ENCODE measurements at regions not wholly inside any gene's neighbourhood (a gene's known extent, or its start where the extent isn't known, plus 50 kb on each side); places are given as distances from the start of the nearest gene placed in this dataset.

- POLR2A ChIA-PET (ENCODE audit: partially characterized antibody): no interaction called here
- H4K8ac ChIP-seq (ENCODE audit: extremely low read depth, insufficient read depth, low read length): no peak overlapping the region
- WGBS, 2 experiments (ENCODE audit: extremely low coverage in 1 of 2, insufficient coverage in 1 of 2, insufficient read length in 1 of 2, insufficient replicate concordance in 2 of 2, low coverage in 1 of 2, low lambda C conversion rate in 2 of 2, missing lambda C conversion rate in 1 of 2): 85% methylated on average over 4 of the region's 4 CpGs; no CpG with 5 or more reads in 1 of the 2 experiments
- H3K9ac ChIP-seq (replicated peaks in 1 of 4; ENCODE audit: extremely low read depth in 1 of 4, low read depth in 3 of 4, low read length in 3 of 4): no peak overlapping the region
- H2AK5ac ChIP-seq (ENCODE audit: low read depth, low read length): no peak overlapping the region
- H2BK15ac ChIP-seq (ENCODE audit: low read length): no peak overlapping the region
- no peak overlapping the region for H3K56ac ChIP-seq (replicated peaks; ENCODE audit: insufficient read length, low read depth, low read length)
- no peak overlapping the region for H2BK120ac ChIP-seq (replicated peaks; ENCODE audit: low read depth, low read length)
- no peaks in the 10 kb centered on the region for H3K79me2 ChIP-seq (ENCODE audit: control insufficient read depth in 1 of 2, insufficient read depth in 2 of 2, low read length in 2 of 2)
- no peak overlapping the region for H4K5ac ChIP-seq (ENCODE audit: insufficient read length, low read depth, low read length)
- no peaks in the 10 kb centered on the region for H3K4me1 ChIP-seq (replicated peaks in 1 of 4; ENCODE audit: control insufficient read depth in 3 of 4, insufficient read depth in 4 of 4, low read length in 3 of 4)
- CTCF ChIA-PET (ENCODE audit: partially characterized antibody): interaction anchor here (0.8 to 0.9 kb wide), 2 partner anchors 15 to 154 kb away, joined by 3 read pairs; no protein-coding TSS in a partner anchor
- no peak overlapping the region for H3K4ac ChIP-seq (replicated peaks; ENCODE audit: insufficient read length, low read depth, low read length)
- H3K27ac ChIP-seq (ENCODE audit: low read depth, low read length): no peak overlapping the region
- TF ChIP-seq KDM1A (IDR thresholded peaks at IDR 0.05; ENCODE audit: borderline replicate concordance, low read length): no peak
- TF ChIP-seq ATF3 (IDR thresholded peaks at IDR 0.05; ENCODE audit: insufficient read depth, low read depth, low read length): no peak
- TF ChIP-seq RBBP5 (IDR thresholded peaks at IDR 0.05; ENCODE audit: borderline replicate concordance, low read depth, low read length): no peak
- no peak for TF ChIP-seq E2F6 (IDR thresholded peaks at IDR 0.05)
- no peak for TF ChIP-seq SP4 (IDR thresholded peaks at IDR 0.05; ENCODE audit: low read length)
- no peak for TF ChIP-seq CBX5 (IDR thresholded peaks at IDR 0.05; ENCODE audit: low read depth, low read length)
- TF ChIP-seq EZH2 (IDR thresholded peaks at IDR 0.05; ENCODE audit: low read depth, low read length, severe bottlenecking): no peak
- TF ChIP-seq POLR2AphosphoS5 (IDR thresholded peaks at IDR 0.05; ENCODE audit: low read depth, low read length): no peak
- TF ChIP-seq RAD21 (IDR thresholded peaks at IDR 0.05 in 1 of 2, conservative IDR thresholded peaks at IDR 0.05 in 1 of 2; ENCODE audit: low read depth in 2 of 2, low read length in 2 of 2): no peak
- TF ChIP-seq GTF2F1 (IDR thresholded peaks at IDR 0.05; ENCODE audit: borderline replicate concordance, low read depth, low read length): no peak
- H3K9me3 ChIP-seq (ENCODE audit: insufficient read depth in 2 of 2, low read depth in 1 of 2, low read length in 1 of 2): no peaks in the 10 kb centered on the region
- FAIRE-seq (no peak), DNase-seq (ENCODE audit: low read depth in 1 of 2, low spot score in 2 of 2) (no peak)
- H3K4me3 ChIP-seq (ENCODE audit: extremely low read depth in 1 of 4, insufficient read depth in 2 of 4, low read depth in 3 of 4, low read length in 4 of 4): no peak overlapping the region
- H3K23me2 ChIP-seq (ENCODE audit: low read depth, low read length): no peaks in the 10 kb centered on the region
- H3K23ac ChIP-seq (ENCODE audit: insufficient read length): no peak overlapping the region
- H4K20me1 ChIP-seq (replicated peaks in 1 of 2; ENCODE audit: control insufficient read depth in 1 of 2, insufficient read depth in 2 of 2, low read length in 2 of 2): no peaks in the 10 kb centered on the region
- no peak overlapping the region for H2AFZ ChIP-seq (ENCODE audit: low read length)
- no peak overlapping the region for H3K14ac ChIP-seq (ENCODE audit: insufficient read length)
- no peak overlapping the region for H2BK5ac ChIP-seq (ENCODE audit: low read depth, low read length)
- H3K27me3 ChIP-seq (replicated peaks in 1 of 4; ENCODE audit: control insufficient read depth in 3 of 4, extremely low read depth in 1 of 4, insufficient read depth in 3 of 4, low read length in 3 of 4): no peaks in the 10 kb centered on the region
- H2BK20ac ChIP-seq (ENCODE audit: low read length): no peak overlapping the region
- H3K4me2 ChIP-seq (ENCODE audit: insufficient read depth in 1 of 2, low read depth in 2 of 2, low read length in 2 of 2): no peak overlapping the region
- no peaks in the 10 kb centered on the region for H3K36me3 ChIP-seq (ENCODE audit: control insufficient read depth in 2 of 4, insufficient read depth in 4 of 4, low read length in 3 of 4)
- H4K91ac ChIP-seq (replicated peaks; ENCODE audit: insufficient read length, low read length): no peak overlapping the region
- no peak overlapping the region for H3K18ac ChIP-seq (ENCODE audit: extremely low read depth, low read length)
- no peaks in the 10 kb centered on the region for H3K79me1 ChIP-seq (ENCODE audit: low read depth, low read length)
- no peak overlapping the region for H2BK12ac ChIP-seq (ENCODE audit: low read depth, low read length)
These were observed 400.1 kb upstream of the DDHD1 start for GRCh38 chr14:53553221-53553620.

All from H1 (cell line).